WTC11 (cell line): ENCODE measurements at regions not wholly inside any gene's neighbourhood (a gene's known extent, or its start where the extent isn't known, plus 50 kb on each side); places are given as distances from the start of the nearest gene placed in this dataset.

Experiments
- ATAC-seq: fragments of 200-7000 bp; cut with Tn5 transposase; 2 replicates; pipeline ENCODE4 v1.10.0; 2021; ENCODE audit warnings: mild to moderate bottlenecking, moderate library complexity
- CTCF ChIA-PET: fragments of 300-600 bp; sonication (Branson Sonifier 250); formaldehyde crosslinking; loops from one replicate; lab custom pipeline; 2021; ENCODE audit warnings: antibody characterized with exemption; lab: Charles Lee
- POLR2A ChIA-PET: fragments of 350-600 bp; sonication (Branson Sonifier 250); formaldehyde crosslinking; loops from one replicate; lab custom pipeline; 2021; ENCODE audit warnings: antibody characterized with exemption; lab: Charles Lee
- DNase-seq: peaks from one replicate; pipeline ENCODE4 v3.0.0; 2021; ENCODE audit warnings: low spot score
- H3K27ac Mint-ChIP-seq: 2 replicates; pipeline ENCODE4 v1.8.0; 2021; ENCODE audit warnings: mixed read lengths
- H3K27me3 Mint-ChIP-seq: 2 replicates; pipeline ENCODE4 v1.8.0; 2021; ENCODE audit warnings: low read depth, mild to moderate bottlenecking, moderate library complexity, mixed read lengths
- H3K36me3 Mint-ChIP-seq: 2 replicates; pipeline ENCODE4 v1.8.0; 2021; ENCODE audit warnings: mixed read lengths
- H3K4me1 Mint-ChIP-seq: 2 replicates; pipeline ENCODE4 v1.8.0; 2022; ENCODE audit warnings: mixed read lengths
- H3K4me3 Mint-ChIP-seq: 2 replicates; pipeline ENCODE4 v1.8.0; 2021; ENCODE audit warnings: mild to moderate bottlenecking, moderate library complexity, mixed read lengths
- H3K9me3 Mint-ChIP-seq: 2 replicates; pipeline ENCODE4 v1.8.0; 2021; ENCODE audit warnings: mixed read lengths
- ATF1 ChIP-seq: sonication (generic); formaldehyde crosslinking; IDR thresholded peaks from 2 replicates; pipeline ENCODE4 v1.8.1; 2023; ENCODE audit warnings: mild to moderate bottlenecking, moderate library complexity, missing genetic modification reagents
- FOXP1 ChIP-seq: sonication (generic); formaldehyde crosslinking; IDR thresholded peaks from 2 replicates; pipeline ENCODE4 v1.8.0; 2022; ENCODE audit warnings: missing genetic modification reagents, mild to moderate bottlenecking, moderate library complexity, borderline replicate concordance
- HMGA2 ChIP-seq: fragments of 250-450 bp; sonication (Bioruptor Pico); IDR thresholded peaks from 2 replicates; pipeline ENCODE4 v1.4.0; 2021; ENCODE audit warnings: mild to moderate bottlenecking, moderate library complexity
- NFYB ChIP-seq: sonication (generic); formaldehyde crosslinking; conservative IDR thresholded peaks from 2 replicates; pipeline ENCODE4 v1.8.0; 2022; ENCODE audit warnings: low read depth, missing genetic modification reagents
- PRDM15 ChIP-seq: sonication (generic); formaldehyde crosslinking; IDR thresholded peaks from 2 replicates; pipeline ENCODE4 v1.8.0; 2022; ENCODE audit warnings: missing genetic modification reagents
- TEAD1 ChIP-seq: sonication (generic); formaldehyde crosslinking; IDR thresholded peaks from 2 replicates; pipeline ENCODE4 v1.8.0; 2022; ENCODE audit warnings: mild to moderate bottlenecking, missing genetic modification reagents
- TP53 ChIP-seq: sonication (generic); formaldehyde crosslinking; IDR thresholded peaks from 2 replicates; pipeline ENCODE4 v1.8.1; 2023; ENCODE audit warnings: mild to moderate bottlenecking, missing genetic modification reagents
- ZMAT4 ChIP-seq: fragments of 250-450 bp; sonication (Bioruptor Pico); IDR thresholded peaks from 2 replicates; pipeline ENCODE4 v1.9.0; 2021; ENCODE audit warnings: mild to moderate bottlenecking
- ZNF317 ChIP-seq: sonication (generic); formaldehyde crosslinking; IDR thresholded peaks from 2 replicates; pipeline ENCODE4 v1.8.1; 2023; ENCODE audit warnings: low read depth, mild to moderate bottlenecking, moderate library complexity, missing genetic modification reagents, borderline replicate concordance
- ZNF671 ChIP-seq: fragments of 250-450 bp; sonication (Bioruptor Pico); IDR thresholded peaks from 2 replicates; pipeline ENCODE4 v1.8.0; 2021; ENCODE audit warnings: mild to moderate bottlenecking
- TF ChIP-seq, protein P1 (sequence below): sonication (generic); formaldehyde crosslinking; IDR thresholded peaks from 2 replicates; pipeline ENCODE4 v1.8.0; 2022; ENCODE audit warnings: mild to moderate bottlenecking, missing genetic modification reagents
- TF ChIP-seq, protein P2 (sequence below): sonication (generic); formaldehyde crosslinking; IDR thresholded peaks from 2 replicates; pipeline ENCODE4 v1.8.0; 2023; ENCODE audit warnings: mild to moderate bottlenecking, missing genetic modification reagents
- TF ChIP-seq, protein P3 (sequence below): sonication (generic); formaldehyde crosslinking; conservative IDR thresholded peaks from 2 replicates; pipeline ENCODE4 v1.8.1; 2022; ENCODE audit warnings: mild to moderate bottlenecking, missing genetic modification reagents
- TF ChIP-seq, protein P4 (sequence below): fragments of 250-450 bp; sonication (Bioruptor Pico); IDR thresholded peaks from 2 replicates; pipeline ENCODE4 v1.9.0; 2021; ENCODE audit warnings: mild to moderate bottlenecking
- TF ChIP-seq, protein P5 (sequence below): sonication (generic); formaldehyde crosslinking; IDR thresholded peaks from 2 replicates; pipeline ENCODE4 v1.8.0; 2022; ENCODE audit warnings: mild to moderate bottlenecking, missing genetic modification reagents
- TF ChIP-seq, protein P6 (sequence below): fragments of 250-450 bp; sonication (Bioruptor Pico); IDR thresholded peaks from 2 replicates; pipeline ENCODE4 v2.1.2; 2022; ENCODE audit warnings: mild to moderate bottlenecking, moderate library complexity

DNA sequence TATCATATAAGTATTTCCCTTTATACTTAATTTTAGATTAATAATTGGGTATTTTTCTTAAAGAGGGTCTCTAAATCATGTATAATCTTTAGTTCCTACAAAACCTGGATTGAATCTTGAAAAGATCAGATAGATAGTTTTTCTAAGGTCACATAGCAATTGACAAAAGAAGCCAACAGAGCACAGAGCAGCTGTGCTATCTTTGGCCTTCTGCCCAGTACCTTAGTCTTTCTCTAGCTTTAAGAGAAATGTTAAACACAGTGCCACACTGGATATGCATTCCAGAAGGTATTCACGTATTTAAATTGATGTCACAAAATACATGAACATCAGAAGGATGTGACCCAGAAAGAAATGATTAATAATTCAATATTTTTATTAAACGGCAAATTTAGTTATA lies 86.8 kb downstream of the C21orf91 start (continued):
- TF ChIP-seq PRDM15 (CRISPR knock-in tag) = no peak
- no peak for TF ChIP-seq NFYB (CRISPR knock-in tag)
- TF ChIP-seq, protein P1, sequence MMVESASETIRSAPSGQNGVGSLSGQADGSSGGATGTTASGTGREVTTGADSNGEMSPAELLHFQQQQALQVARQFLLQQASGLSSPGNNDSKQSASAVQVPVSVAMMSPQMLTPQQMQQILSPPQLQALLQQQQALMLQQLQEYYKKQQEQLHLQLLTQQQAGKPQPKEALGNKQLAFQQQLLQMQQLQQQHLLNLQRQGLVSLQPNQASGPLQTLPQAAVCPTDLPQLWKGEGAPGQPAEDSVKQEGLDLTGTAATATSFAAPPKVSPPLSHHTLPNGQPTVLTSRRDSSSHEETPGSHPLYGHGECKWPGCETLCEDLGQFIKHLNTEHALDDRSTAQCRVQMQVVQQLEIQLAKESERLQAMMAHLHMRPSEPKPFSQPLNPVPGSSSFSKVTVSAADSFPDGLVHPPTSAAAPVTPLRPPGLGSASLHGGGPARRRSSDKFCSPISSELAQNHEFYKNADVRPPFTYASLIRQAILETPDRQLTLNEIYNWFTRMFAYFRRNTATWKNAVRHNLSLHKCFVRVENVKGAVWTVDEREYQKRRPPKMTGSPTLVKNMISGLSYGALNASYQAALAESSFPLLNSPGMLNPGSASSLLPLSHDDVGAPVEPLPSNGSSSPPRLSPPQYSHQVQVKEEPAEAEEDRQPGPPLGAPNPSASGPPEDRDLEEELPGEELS (CRISPR knock-in tag) = no peak
- TF ChIP-seq, protein P2, sequence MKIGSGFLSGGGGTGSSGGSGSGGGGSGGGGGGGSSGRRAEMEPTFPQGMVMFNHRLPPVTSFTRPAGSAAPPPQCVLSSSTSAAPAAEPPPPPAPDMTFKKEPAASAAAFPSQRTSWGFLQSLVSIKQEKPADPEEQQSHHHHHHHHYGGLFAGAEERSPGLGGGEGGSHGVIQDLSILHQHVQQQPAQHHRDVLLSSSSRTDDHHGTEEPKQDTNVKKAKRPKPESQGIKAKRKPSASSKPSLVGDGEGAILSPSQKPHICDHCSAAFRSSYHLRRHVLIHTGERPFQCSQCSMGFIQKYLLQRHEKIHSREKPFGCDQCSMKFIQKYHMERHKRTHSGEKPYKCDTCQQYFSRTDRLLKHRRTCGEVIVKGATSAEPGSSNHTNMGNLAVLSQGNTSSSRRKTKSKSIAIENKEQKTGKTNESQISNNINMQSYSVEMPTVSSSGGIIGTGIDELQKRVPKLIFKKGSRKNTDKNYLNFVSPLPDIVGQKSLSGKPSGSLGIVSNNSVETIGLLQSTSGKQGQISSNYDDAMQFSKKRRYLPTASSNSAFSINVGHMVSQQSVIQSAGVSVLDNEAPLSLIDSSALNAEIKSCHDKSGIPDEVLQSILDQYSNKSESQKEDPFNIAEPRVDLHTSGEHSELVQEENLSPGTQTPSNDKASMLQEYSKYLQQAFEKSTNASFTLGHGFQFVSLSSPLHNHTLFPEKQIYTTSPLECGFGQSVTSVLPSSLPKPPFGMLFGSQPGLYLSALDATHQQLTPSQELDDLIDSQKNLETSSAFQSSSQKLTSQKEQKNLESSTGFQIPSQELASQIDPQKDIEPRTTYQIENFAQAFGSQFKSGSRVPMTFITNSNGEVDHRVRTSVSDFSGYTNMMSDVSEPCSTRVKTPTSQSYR (CRISPR knock-in tag) = no peak
- TF ChIP-seq, protein P3, sequence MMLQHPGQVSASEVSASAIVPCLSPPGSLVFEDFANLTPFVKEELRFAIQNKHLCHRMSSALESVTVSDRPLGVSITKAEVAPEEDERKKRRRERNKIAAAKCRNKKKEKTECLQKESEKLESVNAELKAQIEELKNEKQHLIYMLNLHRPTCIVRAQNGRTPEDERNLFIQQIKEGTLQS (CRISPR knock-in tag) = no peak
- TF ChIP-seq, protein P4, sequence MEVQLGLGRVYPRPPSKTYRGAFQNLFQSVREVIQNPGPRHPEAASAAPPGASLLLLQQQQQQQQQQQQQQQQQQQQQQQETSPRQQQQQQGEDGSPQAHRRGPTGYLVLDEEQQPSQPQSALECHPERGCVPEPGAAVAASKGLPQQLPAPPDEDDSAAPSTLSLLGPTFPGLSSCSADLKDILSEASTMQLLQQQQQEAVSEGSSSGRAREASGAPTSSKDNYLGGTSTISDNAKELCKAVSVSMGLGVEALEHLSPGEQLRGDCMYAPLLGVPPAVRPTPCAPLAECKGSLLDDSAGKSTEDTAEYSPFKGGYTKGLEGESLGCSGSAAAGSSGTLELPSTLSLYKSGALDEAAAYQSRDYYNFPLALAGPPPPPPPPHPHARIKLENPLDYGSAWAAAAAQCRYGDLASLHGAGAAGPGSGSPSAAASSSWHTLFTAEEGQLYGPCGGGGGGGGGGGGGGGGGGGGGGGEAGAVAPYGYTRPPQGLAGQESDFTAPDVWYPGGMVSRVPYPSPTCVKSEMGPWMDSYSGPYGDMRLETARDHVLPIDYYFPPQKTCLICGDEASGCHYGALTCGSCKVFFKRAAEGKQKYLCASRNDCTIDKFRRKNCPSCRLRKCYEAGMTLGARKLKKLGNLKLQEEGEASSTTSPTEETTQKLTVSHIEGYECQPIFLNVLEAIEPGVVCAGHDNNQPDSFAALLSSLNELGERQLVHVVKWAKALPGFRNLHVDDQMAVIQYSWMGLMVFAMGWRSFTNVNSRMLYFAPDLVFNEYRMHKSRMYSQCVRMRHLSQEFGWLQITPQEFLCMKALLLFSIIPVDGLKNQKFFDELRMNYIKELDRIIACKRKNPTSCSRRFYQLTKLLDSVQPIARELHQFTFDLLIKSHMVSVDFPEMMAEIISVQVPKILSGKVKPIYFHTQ (CRISPR knock-in tag) = no peak
- no peak for TF ChIP-seq ZNF671 (CRISPR knock-in tag)
- no peak for TF ChIP-seq ZNF317 (CRISPR knock-in tag)
- no peak for TF ChIP-seq TP53
- TF ChIP-seq, protein P5, sequence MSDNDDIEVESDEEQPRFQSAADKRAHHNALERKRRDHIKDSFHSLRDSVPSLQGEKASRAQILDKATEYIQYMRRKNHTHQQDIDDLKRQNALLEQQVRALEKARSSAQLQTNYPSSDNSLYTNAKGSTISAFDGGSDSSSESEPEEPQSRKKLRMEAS (CRISPR knock-in tag) = no peak
- no peak for TF ChIP-seq ZMAT4
- no peak for TF ChIP-seq ATF1 (CRISPR knock-in tag)
- no peak for TF ChIP-seq FOXP1 (CRISPR knock-in tag)
- no peak for TF ChIP-seq TEAD1 (CRISPR knock-in tag)

GRCh38 chr21:17731554-17731953 lies 87.6 kb downstream of the C21orf91 start:
- H3K27me3 Mint-ChIP-seq = no peaks in the 10 kb centered on the region
- H3K36me3 Mint-ChIP-seq = no peaks in the 10 kb centered on the region
- TF ChIP-seq, protein P3 (CRISPR knock-in tag) = no peak
- TF ChIP-seq, protein P6, sequence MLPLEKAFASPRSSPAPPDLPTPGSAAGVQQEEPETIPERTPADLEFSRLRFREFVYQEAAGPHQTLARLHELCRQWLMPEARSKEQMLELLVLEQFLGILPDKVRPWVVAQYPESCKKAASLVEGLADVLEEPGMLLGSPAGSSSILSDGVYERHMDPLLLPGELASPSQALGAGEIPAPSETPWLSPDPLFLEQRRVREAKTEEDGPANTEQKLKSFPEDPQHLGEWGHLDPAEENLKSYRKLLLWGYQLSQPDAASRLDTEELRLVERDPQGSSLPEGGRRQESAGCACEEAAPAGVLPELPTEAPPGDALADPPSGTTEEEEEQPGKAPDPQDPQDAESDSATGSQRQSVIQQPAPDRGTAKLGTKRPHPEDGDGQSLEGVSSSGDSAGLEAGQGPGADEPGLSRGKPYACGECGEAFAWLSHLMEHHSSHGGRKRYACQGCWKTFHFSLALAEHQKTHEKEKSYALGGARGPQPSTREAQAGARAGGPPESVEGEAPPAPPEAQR = no peak
- peak; percentile 81 for TF ChIP-seq HMGA2 (CRISPR knock-in tag)
- TF ChIP-seq, all 79 proteins: peak for 1
- ChIA-PET CTCF (no interaction called here), POLR2A (no interaction called here)
- DNase-seq (no peak), ATAC-seq (no peak)
- Mint-ChIP-seq H3K4me1 (no peaks in the 10 kb centered on the region), H3K4me3 (no peak overlapping the region), H3K9me3 (peaks cover 12% of the 10 kb centered on the region), H3K27ac (no peak overlapping the region)
